Prostate gland (tissue), 2 donors: ENCODE measurements at regions not wholly inside any gene's neighbourhood (a gene's known extent, or its start where the extent isn't known, plus 50 kb on each side); places are given as distances from the start of the nearest gene placed in this dataset.

Source experiments
- CTCF ChIP-seq, 4 experiments: fragments of 200-600 bp in 2 of 4; fragments of 450-650 bp in 2 of 4; sonication (generic) in 2 of 4; IDR thresholded peaks; 1 replicate in 3 of 4; 2 replicates in 1 of 4; pipeline ENCODE4 v1.5.1; 2016 to 2019; ENCODE audit warnings: antibody characterized with exemption in 4 of 4, mild to moderate bottlenecking in 2 of 4, moderate library complexity in 2 of 4
- POLR2AphosphoS5 ChIP-seq: sonication (generic); formaldehyde crosslinking; IDR thresholded peaks from one replicate; pipeline ENCODE4 v1.6.1; 2017; ENCODE audit warnings: antibody characterized with exemption

- TF ChIP-seq CTCF (IDR thresholded peaks at IDR 0.05): no peak
- no peak for TF ChIP-seq POLR2AphosphoS5
These were observed 161.6 kb upstream of the ALKAL2 start for GRCh38 chr2:449246-450067.
